AG08396 (cell line): ENCODE measurements at regions not wholly inside any gene's neighbourhood (a gene's known extent, or its start where the extent isn't known, plus 50 kb on each side); places are given as distances from the start of the nearest gene placed in this dataset.

Experiments
- DNase-seq: peaks from one replicate; pipeline ENCODE4 v3.0.0; 2012; ENCODE audit warnings: low spot score, mixed read lengths

- no peak for DNase-seq
These were observed 76.1 kb upstream of the TMEM33 start for GRCh38 chr4:41859087-41859486.

DNA sequence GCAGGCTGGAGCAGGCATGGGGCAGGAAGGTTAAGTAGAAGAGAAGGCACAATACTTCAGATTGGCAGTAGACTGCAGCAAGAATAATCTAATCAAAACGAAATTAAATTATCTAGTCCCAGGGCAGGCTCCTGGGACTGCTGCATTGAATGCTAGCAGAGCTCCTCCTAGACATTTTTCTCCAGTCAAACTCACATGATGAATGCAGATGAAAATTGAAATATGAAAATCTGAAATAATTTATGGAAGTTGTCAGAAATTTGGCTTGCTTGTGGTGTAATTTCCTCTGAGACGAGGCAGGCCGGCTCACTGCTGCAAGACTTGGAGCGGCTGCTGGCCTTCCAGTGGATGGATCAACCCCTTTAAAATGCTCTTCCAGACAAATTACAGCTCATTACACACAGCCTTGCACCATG is 78.0 kb upstream of the TMEM33 start:
- no peak for DNase-seq

DNA sequence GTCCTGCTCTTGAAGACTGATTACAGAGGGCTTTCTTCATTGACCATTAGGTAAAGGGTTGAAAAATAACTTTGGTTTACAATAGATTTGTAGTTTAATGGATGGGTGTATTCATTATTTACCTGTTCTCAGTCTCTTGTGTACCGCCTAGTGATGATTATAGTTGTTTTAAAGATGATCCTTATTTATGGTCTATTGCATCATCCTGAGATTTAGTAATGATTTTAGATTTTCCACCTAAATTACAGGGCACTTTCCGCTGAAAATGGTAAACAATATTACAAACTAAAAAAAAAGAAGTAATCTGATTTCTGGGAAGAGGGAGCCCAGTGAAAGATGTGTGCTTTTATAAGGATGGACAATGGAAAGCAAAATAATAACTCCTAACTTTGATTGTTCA is 78.4 kb upstream of the TMEM33 start:
- DNase-seq: no peak

DNA sequence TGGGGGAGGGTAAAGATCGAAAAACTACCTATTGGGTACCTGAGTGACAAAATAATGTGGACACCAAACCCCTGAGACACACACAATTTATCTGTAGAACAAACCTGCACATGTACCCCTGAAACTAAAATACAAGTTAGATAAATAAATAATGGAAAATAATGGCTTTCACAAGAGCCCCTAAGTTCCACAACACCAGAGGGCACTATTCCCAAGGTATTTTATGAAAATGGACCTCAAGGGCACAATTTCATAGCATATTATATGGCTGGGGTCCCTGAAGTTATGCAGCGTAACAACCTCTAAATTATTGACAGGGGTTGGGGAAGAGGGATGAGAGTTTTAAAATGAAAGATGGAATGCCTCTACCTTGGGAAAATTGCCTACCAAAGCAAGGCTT is 81.3 kb upstream of the TMEM33 start:
- no peak for DNase-seq

DNA sequence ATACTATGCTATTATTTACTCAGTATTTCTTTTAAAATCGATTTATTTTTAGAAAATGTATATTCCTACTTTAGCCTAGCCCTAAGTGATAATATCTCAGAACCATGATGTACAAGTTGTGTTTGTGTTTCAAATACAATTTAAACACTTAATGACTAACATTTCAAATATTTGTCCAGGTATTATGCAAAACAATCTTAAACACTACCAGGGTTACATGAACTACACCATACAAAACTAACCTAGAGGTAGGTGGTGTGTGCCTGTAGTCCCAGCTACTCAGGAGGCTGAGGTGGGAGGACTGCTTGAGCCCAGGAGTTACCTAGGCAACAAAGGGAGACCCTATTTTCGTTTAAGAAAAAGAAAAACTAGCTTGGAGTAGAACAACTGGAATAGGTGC is 83.0 kb upstream of the TMEM33 start:
- no peak for DNase-seq

DNA sequence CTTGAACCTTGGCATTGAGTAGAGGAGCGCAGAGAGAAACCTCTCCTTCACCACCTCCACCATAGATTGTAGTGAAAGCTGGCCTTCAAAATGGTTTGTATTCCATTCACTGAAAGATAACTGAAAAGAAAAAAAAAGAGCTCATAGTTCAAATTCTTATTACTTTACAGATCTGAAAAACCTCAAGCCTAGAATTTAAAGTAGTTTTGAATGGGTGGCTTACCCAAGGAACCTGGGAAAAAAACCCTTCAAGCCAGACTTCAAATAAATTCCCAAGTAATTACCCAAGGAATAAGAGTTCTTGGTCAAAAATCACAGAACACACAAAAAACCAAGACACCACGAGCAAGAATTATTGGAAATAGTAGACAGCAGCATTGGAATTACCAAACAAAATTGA is 83.6 kb upstream of the TMEM33 start:
- DNase-seq: no peak

- DNase-seq: no peak
These were observed 90.9 kb upstream of the TMEM33 start for GRCh38 chr4:41844327-41844726.

GRCh38 chr4:41839916-41840854 is 91.7 kb upstream of the PHOX2B start:
- no peak for DNase-seq

DNA sequence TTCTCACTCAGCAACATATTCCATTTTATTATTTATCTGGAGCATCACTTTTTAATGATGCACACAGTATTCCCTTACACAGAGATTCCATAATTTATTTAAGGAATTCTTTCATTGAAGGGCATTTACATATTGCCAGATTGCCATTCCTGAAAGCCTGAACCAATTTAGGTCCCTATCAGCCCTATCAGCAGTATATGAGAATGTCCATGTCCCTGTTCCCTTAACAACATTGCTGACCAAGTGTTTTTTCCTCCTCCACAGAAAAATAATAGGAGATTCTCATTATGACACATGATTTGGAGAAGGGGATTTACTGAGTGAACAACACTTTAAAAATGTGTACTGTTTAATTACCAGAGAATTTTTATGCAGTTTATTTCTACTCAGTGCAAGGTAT is 90.1 kb upstream of the PHOX2B start:
- DNase-seq: no peak

DNA sequence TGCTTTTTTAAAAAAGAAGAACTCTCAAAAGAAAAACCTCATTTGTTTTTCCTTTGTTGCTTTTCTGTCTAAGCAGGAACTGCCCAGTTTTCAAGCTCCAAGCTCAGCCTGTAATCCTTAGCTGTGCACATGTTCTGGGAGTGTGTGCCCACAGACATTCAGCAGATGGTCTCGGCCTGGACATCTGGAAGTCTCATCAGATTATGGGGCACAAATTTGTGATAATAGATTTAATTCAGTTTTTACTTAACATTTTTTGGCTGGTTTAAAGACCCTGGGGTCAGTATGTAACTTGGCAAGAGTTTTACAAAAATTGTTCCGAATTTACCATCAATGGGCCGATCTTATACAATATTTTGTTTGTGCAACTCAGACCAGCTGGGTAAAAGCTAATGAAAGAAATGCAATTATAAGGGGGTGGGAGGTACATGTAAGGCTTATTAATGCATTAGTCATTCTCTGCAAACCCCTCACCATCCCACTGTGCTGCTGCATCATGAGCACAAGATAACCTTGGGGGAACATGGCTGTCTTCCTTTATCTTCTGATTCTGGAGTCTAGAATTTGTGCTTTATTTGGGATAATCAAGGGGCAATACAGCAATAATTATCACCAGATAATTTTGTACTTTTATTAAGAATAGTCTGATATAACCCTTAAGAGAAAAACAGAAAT is 86.9 kb upstream of the PHOX2B start:
- no peak for DNase-seq

DNA sequence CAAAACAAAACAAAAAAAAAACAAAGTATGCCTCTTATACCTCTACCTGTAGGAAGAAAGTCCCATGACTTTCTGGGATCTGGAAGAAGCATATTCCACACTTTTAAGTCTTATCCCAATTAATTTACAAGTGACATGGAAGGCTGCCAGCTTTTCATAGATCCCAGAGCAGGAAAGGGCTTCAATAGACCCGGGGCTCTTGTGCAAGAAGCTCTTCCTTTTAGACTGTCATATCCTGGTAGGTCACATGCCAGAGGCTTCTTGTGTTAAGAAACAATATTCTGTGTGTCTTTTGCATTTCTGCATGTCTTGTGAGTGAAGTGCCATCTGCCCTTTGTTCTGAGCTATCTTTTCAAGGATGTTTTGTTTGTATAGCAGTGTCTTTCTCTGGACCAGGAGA is 84.4 kb upstream of the PHOX2B start:
- DNase-seq: no peak

GRCh38 chr4:41822325-41822724 is 73.8 kb upstream of the PHOX2B start:
- no peak for DNase-seq

GRCh38 chr4:41820473-41820872 is 71.9 kb upstream of the PHOX2B start:
- DNase-seq: no peak

GRCh38 chr4:41819621-41820020 is 71.1 kb upstream of the PHOX2B start:
- no peak for DNase-seq

DNA sequence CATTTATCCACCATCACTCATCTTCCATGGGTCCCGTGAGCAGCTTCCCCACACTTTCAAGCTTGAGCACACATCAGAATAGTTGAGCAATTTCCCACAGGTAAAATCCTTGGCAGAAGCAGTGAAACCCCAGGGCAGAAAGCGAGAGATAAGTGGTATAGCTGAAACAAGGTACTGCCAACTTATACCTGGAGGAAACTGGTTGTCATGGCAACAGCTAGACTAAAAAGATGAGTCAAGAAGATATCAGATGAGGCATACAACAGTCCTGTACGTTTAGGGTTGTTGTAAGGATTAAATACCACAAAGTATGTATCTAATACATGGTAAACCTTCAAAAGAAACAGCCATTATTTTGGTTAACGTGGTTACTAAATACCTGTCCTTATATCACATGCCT is 66.9 kb upstream of the PHOX2B start:
- DNase-seq: no peak

DNA sequence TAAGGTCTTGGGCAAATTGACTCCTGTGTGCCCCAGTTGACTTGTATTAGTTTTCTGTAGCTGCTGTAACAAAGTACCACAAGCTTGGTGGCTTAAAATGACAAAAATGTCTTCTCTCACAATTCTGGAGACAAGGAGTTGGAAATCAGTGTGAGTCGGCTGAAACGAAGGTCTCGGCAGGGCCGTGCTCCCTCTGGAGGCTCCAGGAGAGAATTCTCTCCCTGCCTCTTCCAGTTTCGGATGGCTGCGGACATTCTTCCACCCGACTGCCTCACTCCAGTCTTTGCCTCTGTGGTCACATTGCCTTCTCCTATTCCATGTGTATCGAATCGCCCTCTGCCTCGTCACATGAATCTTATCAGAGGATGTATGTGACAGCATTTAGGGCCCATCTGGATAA is 66.0 kb upstream of the PHOX2B start:
- no peak for DNase-seq

- DNase-seq: no peak
These were observed 58.3 kb upstream of the PHOX2B start for GRCh38 chr4:41806807-41807206.

GRCh38 chr4:41802590-41802989 is 54.1 kb upstream of the PHOX2B start:
- no peak for DNase-seq

DNA sequence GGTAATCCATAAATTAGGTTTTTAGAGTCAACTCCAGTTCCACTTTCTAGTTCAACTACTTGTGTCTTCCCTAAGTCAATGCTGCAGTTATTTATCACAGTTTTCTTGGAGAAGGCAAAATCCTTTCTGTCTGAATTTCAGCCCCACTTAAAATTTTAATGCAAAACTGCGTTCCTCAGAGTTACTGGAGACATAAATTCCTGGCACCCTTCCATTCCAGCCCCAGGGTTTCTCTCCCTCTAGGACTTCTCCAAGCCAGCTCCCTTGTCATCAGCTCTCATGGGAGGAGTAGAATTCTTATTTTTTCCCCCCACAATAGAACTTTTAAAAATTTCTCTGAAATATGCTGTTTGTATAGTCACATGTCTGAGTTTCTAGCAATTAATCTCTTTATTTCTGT is 50.6 kb upstream of the PHOX2B start:
- no peak for DNase-seq
